ENCODE measurements at regions not wholly inside any gene's neighbourhood (a gene's known extent, or its start where the extent isn't known, plus 50 kb on each side); places are given as distances from the start of the nearest gene placed in this dataset.

DNA sequence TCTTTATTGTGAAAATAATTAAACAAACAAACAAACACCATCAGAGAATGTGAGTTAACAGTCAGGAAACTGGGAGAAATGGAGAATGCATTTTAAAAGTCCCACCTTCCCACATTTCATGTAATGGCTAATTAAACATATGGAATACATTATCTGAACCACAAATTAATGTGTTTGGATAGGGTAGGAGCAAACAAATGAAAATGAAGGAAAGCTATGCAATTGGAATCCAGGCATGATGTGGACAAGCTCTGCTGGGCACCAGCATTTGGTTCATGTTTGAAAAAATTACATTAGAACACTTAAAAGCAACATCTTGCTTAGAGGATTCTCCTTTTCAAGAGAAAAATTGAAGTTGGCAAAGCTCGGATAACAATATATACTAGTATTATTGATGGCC is 628.1 kb downstream of the LMO4 start:
- TF ChIP-seq, protein P1, sequence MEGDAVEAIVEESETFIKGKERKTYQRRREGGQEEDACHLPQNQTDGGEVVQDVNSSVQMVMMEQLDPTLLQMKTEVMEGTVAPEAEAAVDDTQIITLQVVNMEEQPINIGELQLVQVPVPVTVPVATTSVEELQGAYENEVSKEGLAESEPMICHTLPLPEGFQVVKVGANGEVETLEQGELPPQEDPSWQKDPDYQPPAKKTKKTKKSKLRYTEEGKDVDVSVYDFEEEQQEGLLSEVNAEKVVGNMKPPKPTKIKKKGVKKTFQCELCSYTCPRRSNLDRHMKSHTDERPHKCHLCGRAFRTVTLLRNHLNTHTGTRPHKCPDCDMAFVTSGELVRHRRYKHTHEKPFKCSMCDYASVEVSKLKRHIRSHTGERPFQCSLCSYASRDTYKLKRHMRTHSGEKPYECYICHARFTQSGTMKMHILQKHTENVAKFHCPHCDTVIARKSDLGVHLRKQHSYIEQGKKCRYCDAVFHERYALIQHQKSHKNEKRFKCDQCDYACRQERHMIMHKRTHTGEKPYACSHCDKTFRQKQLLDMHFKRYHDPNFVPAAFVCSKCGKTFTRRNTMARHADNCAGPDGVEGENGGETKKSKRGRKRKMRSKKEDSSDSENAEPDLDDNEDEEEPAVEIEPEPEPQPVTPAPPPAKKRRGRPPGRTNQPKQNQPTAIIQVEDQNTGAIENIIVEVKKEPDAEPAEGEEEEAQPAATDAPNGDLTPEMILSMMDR (conservative IDR thresholded peaks at IDR 0.05) = no peak
- Mint-ChIP-seq H3K36me3 (ENCODE audit: low read depth) (no peaks in the 10 kb centered on the region), H3K4me3 (no peak overlapping the region), H3K27me3 (ENCODE audit: insufficient read depth) (no peaks in the 10 kb centered on the region), H3K4me1 (peaks cover 3% of the 10 kb centered on the region), H3K27ac (no peak overlapping the region), H3K9me3 (no peaks in the 10 kb centered on the region)
- Histone ChIP-seq H3K9me3 (ENCODE audit: control insufficient read depth, low read length) (no peaks in the 10 kb centered on the region), H3K36me3 (ENCODE audit: control insufficient read depth, insufficient read depth, low read length) (no peaks in the 10 kb centered on the region), H3K9ac (ENCODE audit: extremely low read depth, low read length, poor library complexity, severe bottlenecking) (no peak overlapping the region), H3K4me1 (ENCODE audit: control insufficient read depth, insufficient read depth, low read length) (no peaks in the 10 kb centered on the region), H3K4me3 (ENCODE audit: low read length) (no peak overlapping the region), H3K27ac (ENCODE audit: low read depth, low read length) (no peak overlapping the region), H3K27me3 (ENCODE audit: control insufficient read depth, insufficient read depth, low read length, poor library complexity, severe bottlenecking) (no peaks in the 10 kb centered on the region)
- WGBS, 2 experiments (ENCODE audit: insufficient coverage in 1 of 2, insufficient read length in 1 of 2) = 100% methylated on average over 1 of the region's 1 CpG; no CpG with 5 or more reads in 1 of the 2 experiments
- DNase-seq = no peak

DNA sequence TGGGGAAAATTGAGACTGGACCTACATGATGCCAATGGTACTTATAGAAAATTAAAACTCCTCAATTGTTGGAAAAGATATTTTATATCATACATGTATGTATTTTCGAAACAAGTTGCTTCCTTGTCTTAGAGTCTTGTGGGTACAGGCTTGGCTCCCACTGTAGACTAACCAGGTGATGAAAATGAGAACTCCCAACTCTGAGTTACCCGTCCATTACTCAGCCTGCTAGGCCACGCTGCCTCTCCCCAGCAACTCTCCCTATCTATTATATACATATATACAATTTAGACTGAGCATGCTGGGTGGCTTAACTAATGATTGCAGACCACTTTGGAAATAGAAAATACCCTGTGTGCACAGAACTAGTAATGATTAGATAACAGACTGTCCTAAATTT is 628.7 kb downstream of the LMO4 start:
- H3K27ac Mint-ChIP-seq = no peak overlapping the region
- H3K36me3 Mint-ChIP-seq (ENCODE audit: low read depth) = no peaks in the 10 kb centered on the region
- Histone ChIP-seq H3K27ac (ENCODE audit: low read depth, low read length) (no peak overlapping the region), H3K4me1 (ENCODE audit: control insufficient read depth, insufficient read depth, low read length) (no peaks in the 10 kb centered on the region), H3K4me3 (ENCODE audit: low read length) (no peak overlapping the region), H3K27me3 (ENCODE audit: control insufficient read depth, insufficient read depth, low read length, poor library complexity, severe bottlenecking) (no peaks in the 10 kb centered on the region), H3K36me3 (ENCODE audit: control insufficient read depth, insufficient read depth, low read length) (no peaks in the 10 kb centered on the region), H3K9ac (ENCODE audit: extremely low read depth, low read length, poor library complexity, severe bottlenecking) (no peak overlapping the region), H3K9me3 (ENCODE audit: control insufficient read depth, low read length) (no peaks in the 10 kb centered on the region)
- no peak overlapping the region for H3K4me3 Mint-ChIP-seq
- DNase-seq = no peak
- 86% methylated on average over 3 of the region's 3 CpGs; no CpG with 5 or more reads in 1 of the 2 experiments for WGBS, 2 experiments (ENCODE audit: insufficient coverage in 1 of 2, insufficient read length in 1 of 2)
- H3K4me1 Mint-ChIP-seq = peaks cover 3% of the 10 kb centered on the region
- H3K27me3 Mint-ChIP-seq (ENCODE audit: insufficient read depth) = no peaks in the 10 kb centered on the region
- no peaks in the 10 kb centered on the region for H3K9me3 Mint-ChIP-seq
- TF ChIP-seq, protein P1 (conservative IDR thresholded peaks at IDR 0.05) = no peak

DNA sequence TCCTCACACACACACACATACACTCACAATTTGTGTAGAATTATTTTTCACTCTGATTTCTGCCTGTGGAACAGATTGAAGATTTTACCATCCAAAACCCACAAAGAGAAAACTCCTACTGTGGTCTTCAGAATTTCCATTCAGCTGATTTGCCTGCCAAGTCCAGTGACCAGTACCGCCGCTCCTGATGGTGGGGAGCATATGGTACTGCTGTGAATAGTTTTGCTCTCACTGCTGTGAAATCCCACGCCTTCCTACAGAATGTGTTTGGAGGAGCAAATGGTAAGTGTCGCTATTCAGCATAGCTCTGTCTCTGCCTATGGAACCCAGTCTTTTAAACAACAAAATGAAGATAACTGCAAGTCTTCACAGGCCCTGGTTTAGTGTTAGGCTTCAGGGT is 629.5 kb downstream of the LMO4 start:
- H3K27ac ChIP-seq (ENCODE audit: low read depth, low read length) = no peak overlapping the region
- no peaks in the 10 kb centered on the region for H3K27me3 Mint-ChIP-seq (ENCODE audit: insufficient read depth)
- no peaks in the 10 kb centered on the region for H3K36me3 ChIP-seq (ENCODE audit: control insufficient read depth, insufficient read depth, low read length)
- TF ChIP-seq, protein P1 (conservative IDR thresholded peaks at IDR 0.05) = no peak
- H3K9ac ChIP-seq (ENCODE audit: extremely low read depth, low read length, poor library complexity, severe bottlenecking) = no peak overlapping the region
- H3K4me1 Mint-ChIP-seq = peaks cover 3% of the 10 kb centered on the region
- WGBS, 2 experiments (ENCODE audit: insufficient coverage in 1 of 2, insufficient read length in 1 of 2) = 88 to 90% methylated on average over 2 to 4 of the region's 4 CpGs
- H3K9me3 ChIP-seq (ENCODE audit: control insufficient read depth, low read length) = no peaks in the 10 kb centered on the region
- no peak for DNase-seq
- H3K36me3 Mint-ChIP-seq (ENCODE audit: low read depth) = no peaks in the 10 kb centered on the region
- H3K27me3 ChIP-seq (ENCODE audit: control insufficient read depth, insufficient read depth, low read length, poor library complexity, severe bottlenecking) = no peaks in the 10 kb centered on the region
- no peak overlapping the region for H3K27ac Mint-ChIP-seq
- no peaks in the 10 kb centered on the region for H3K9me3 Mint-ChIP-seq
- H3K4me3 ChIP-seq (ENCODE audit: low read length) = no peak overlapping the region
- H3K4me1 ChIP-seq (ENCODE audit: control insufficient read depth, insufficient read depth, low read length) = no peaks in the 10 kb centered on the region
- no peak overlapping the region for H3K4me3 Mint-ChIP-seq
